GM12874 (cell line): ENCODE measurements at regions not wholly inside any gene's neighbourhood (a gene's known extent, or its start where the extent isn't known, plus 50 kb on each side); places are given as distances from the start of the nearest gene placed in this dataset.

Experiments
- CTCF ChIP-seq: IDR thresholded peaks from 2 replicates; pipeline ENCODE4 v1.5.1; 2011; ENCODE audit warnings: low read depth, mild to moderate bottlenecking, control low read depth, low read length, moderate library complexity; ENCODE audit not compliant: insufficient read depth

GRCh38 chr12:94763462-94763861, 113.1 kb upstream of the TMCC3 start:
- TF ChIP-seq CTCF: no peak

- TF ChIP-seq CTCF: no peak
Observed at GRCh38 chr12:94762943-94763342, 112.6 kb upstream of the TMCC3 start.

- TF ChIP-seq CTCF: no peak
Observed at GRCh38 chr12:94762259-94762942, 112.0 kb upstream of the TMCC3 start.

GRCh38 chr12:94761559-94761958, 111.2 kb upstream of the TMCC3 start:
- no peak for TF ChIP-seq CTCF

- no peak for TF ChIP-seq CTCF
Observed at GRCh38 chr12:94760786-94761185, 110.4 kb upstream of the TMCC3 start.

GRCh38 chr12:94756789-94757188, 106.4 kb upstream of the TMCC3 start:
- no peak for TF ChIP-seq CTCF

GRCh38 chr12:94755598-94755997, 105.2 kb upstream of the TMCC3 start:
- TF ChIP-seq CTCF: no peak
